Thoracic aorta (tissue), 2 donors: ENCODE measurements at regions not wholly inside any gene's neighbourhood (a gene's known extent, or its start where the extent isn't known, plus 50 kb on each side); places are given as distances from the start of the nearest gene placed in this dataset.

ENCODE experiments used
- ATAC-seq: fragments of 150-250 bp; one replicate; pipeline ENCODE4 v1.8.0; 2017; ENCODE audit warnings: low read depth; ENCODE audit not compliant: insufficient number of reproducible peaks, low FRiP score
- DNase-seq: peaks from one replicate; pipeline ENCODE4 v3.0.0-alpha.2; 2020; ENCODE audit warnings: low spot score
- H3K27ac ChIP-seq, 2 donors: fragments of 200-600 bp; sonication (generic); 1 replicate in 1 of 2; 2 replicates in 1 of 2; pipeline ENCODE4 v1.5.1; 2016; ENCODE audit warnings: mild to moderate bottlenecking in 2 of 2, moderate library complexity in 2 of 2
- H3K27me3 ChIP-seq: fragments of 200-600 bp; sonication (generic); replicated peaks from 2 replicates; pipeline ENCODE4 v1.6.0; 2016; ENCODE audit warnings: mild to moderate bottlenecking; ENCODE audit not compliant: insufficient read depth
- H3K36me3 ChIP-seq: fragments of 200-600 bp; sonication (generic); one replicate; pipeline ENCODE4 v1.5.1; 2016
- H3K4me1 ChIP-seq, 2 donors: fragments of 200-600 bp; sonication (generic); 1 replicate in 1 of 2; 2 replicates in 1 of 2; pipeline versions ENCODE4 v1.5.1 to v1.6.0; 2016; ENCODE audit warnings: low read depth in 2 of 2, mild to moderate bottlenecking in 1 of 2; ENCODE audit not compliant: control insufficient read depth in 1 of 2
- H3K4me3 ChIP-seq: fragments of 200-600 bp; sonication (generic); 2 replicates; pipeline ENCODE4 v1.5.1; 2016; ENCODE audit warnings: mild to moderate bottlenecking
- H3K9me3 ChIP-seq: fragments of 200-600 bp; sonication (generic); 2 replicates; pipeline ENCODE4 v1.5.1; 2016
- CTCF ChIP-seq: fragments of 200-600 bp; sonication (generic); IDR thresholded peaks from one replicate; pipeline ENCODE4 v1.5.1; 2019; ENCODE audit warnings: antibody characterized with exemption

GRCh38 chr22:22389467-22389866 lies 119.1 kb downstream of the ZNF280B start:
- H3K27me3 ChIP-seq = no peaks in the 10 kb centered on the region
- no peak for TF ChIP-seq CTCF
- H3K27ac ChIP-seq = no peak overlapping the region
- H3K4me1 ChIP-seq = no peaks in the 10 kb centered on the region
- DNase-seq (no peak), ATAC-seq (no peak)
- H3K4me3 ChIP-seq = no peak overlapping the region
- H3K36me3 ChIP-seq = no peaks in the 10 kb centered on the region
- peaks cover 2% of the 10 kb centered on the region for H3K9me3 ChIP-seq

GRCh38 chr22:22390989-22391388 lies 117.6 kb downstream of the ZNF280B start:
- no peaks in the 10 kb centered on the region for H3K27me3 ChIP-seq

GRCh38 chr22:22391543-22391942 lies 117.0 kb downstream of the ZNF280B start:
- no peak for TF ChIP-seq CTCF
- ATAC-seq = no peak
- no peak for DNase-seq

More at GRCh38 chr22:22390989-22391388, 117.6 kb downstream of the ZNF280B start:
- DNase-seq (no peak), ATAC-seq (no peak)
- Histone ChIP-seq H3K36me3 (no peaks in the 10 kb centered on the region), H3K4me1 (no peaks in the 10 kb centered on the region), H3K9me3 (peaks cover 2% of the 10 kb centered on the region), H3K27ac (no peak overlapping the region), H3K4me3 (no peak overlapping the region)
- TF ChIP-seq CTCF = no peak

GRCh38 chr22:22392131-22392530 lies 116.4 kb downstream of the ZNF280B start:
- Histone ChIP-seq H3K4me3 (no peak overlapping the region), H3K36me3 (no peaks in the 10 kb centered on the region), H3K27me3 (no peaks in the 10 kb centered on the region), H3K27ac (no peak overlapping the region), H3K4me1 (no peaks in the 10 kb centered on the region), H3K9me3 (peaks cover 2% of the 10 kb centered on the region)
- no peak for ATAC-seq
- DNase-seq = no peak
- TF ChIP-seq CTCF = no peak

More at GRCh38 chr22:22391543-22391942, 117.0 kb downstream of the ZNF280B start:
- H3K36me3 ChIP-seq = no peaks in the 10 kb centered on the region
- no peaks in the 10 kb centered on the region for H3K4me1 ChIP-seq
- H3K27ac ChIP-seq = no peak overlapping the region
- no peaks in the 10 kb centered on the region for H3K27me3 ChIP-seq
- peaks cover 2% of the 10 kb centered on the region for H3K9me3 ChIP-seq
- H3K4me3 ChIP-seq = no peak overlapping the region

GRCh38 chr22:22394591-22394990 lies 114.0 kb downstream of the ZNF280B start:
- DNase-seq = no peak
- peaks cover 2% of the 10 kb centered on the region for H3K9me3 ChIP-seq
- H3K27ac ChIP-seq = no peak overlapping the region
- no peak overlapping the region for H3K4me3 ChIP-seq
- TF ChIP-seq CTCF = no peak
- H3K36me3 ChIP-seq = no peaks in the 10 kb centered on the region
- no peak for ATAC-seq
- no peaks in the 10 kb centered on the region for H3K4me1 ChIP-seq
- H3K27me3 ChIP-seq = no peaks in the 10 kb centered on the region
